C4-2B (cell line): ENCODE measurements at regions not wholly inside any gene's neighbourhood (a gene's known extent, or its start where the extent isn't known, plus 50 kb on each side); places are given as distances from the start of the nearest gene placed in this dataset.

Experiments
- ZFX ChIP-seq: fragments of 450-650 bp; IDR thresholded peaks from 2 replicates; pipeline ENCODE4 v1.6.1; 2017
- TF ChIP-seq, protein P1 (sequence below): fragments of 450-650 bp; conservative IDR thresholded peaks from 2 replicates; pipeline ENCODE4 v1.5.1; 2017; ENCODE audit warnings: mild to moderate bottlenecking

GRCh38 chr4:23423540-23423939, 466.3 kb downstream of the PPARGC1A start:
- no peak for TF ChIP-seq ZFX
- TF ChIP-seq, protein P1, sequence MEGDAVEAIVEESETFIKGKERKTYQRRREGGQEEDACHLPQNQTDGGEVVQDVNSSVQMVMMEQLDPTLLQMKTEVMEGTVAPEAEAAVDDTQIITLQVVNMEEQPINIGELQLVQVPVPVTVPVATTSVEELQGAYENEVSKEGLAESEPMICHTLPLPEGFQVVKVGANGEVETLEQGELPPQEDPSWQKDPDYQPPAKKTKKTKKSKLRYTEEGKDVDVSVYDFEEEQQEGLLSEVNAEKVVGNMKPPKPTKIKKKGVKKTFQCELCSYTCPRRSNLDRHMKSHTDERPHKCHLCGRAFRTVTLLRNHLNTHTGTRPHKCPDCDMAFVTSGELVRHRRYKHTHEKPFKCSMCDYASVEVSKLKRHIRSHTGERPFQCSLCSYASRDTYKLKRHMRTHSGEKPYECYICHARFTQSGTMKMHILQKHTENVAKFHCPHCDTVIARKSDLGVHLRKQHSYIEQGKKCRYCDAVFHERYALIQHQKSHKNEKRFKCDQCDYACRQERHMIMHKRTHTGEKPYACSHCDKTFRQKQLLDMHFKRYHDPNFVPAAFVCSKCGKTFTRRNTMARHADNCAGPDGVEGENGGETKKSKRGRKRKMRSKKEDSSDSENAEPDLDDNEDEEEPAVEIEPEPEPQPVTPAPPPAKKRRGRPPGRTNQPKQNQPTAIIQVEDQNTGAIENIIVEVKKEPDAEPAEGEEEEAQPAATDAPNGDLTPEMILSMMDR, result no peak
